H9 (cell line): ENCODE measurements at regions not wholly inside any gene's neighbourhood (a gene's known extent, or its start where the extent isn't known, plus 50 kb on each side); places are given as distances from the start of the nearest gene placed in this dataset.
A peak's percentile ranks its signal among the peaks of the same experiment; 100 is the strongest.

Experiments
- DNase-seq: peaks from one replicate; pipeline ENCODE4 v3.0.0-alpha.2; 2017
- H2AFZ ChIP-seq: one replicate; pipeline ENCODE4 v1.6.1; 2013; ENCODE audit warnings: mild to moderate bottlenecking, low read length, control low read depth, moderate library complexity
- H2AK5ac ChIP-seq: 2 replicates; pipeline ENCODE4 v1.6.1; 2013; ENCODE audit warnings: low read length, control low read depth, mixed read lengths; ENCODE audit not compliant: insufficient read length
- H2BK120ac ChIP-seq: one replicate; pipeline ENCODE4 v1.6.1; 2013; ENCODE audit warnings: low read depth, mild to moderate bottlenecking, low read length, control low read depth, inconsistent platforms; ENCODE audit not compliant: poor library complexity, severe bottlenecking
- H2BK12ac ChIP-seq: 2 replicates; pipeline ENCODE4 v1.6.1; 2013; ENCODE audit warnings: low read length, control low read depth, mixed read lengths, low read depth; ENCODE audit not compliant: insufficient read length
- H2BK15ac ChIP-seq: 2 replicates; pipeline ENCODE4 v1.6.1; 2013; ENCODE audit warnings: low read depth, low read length, control low read depth
- H2BK20ac ChIP-seq: one replicate; pipeline ENCODE4 v1.6.1; 2013; ENCODE audit warnings: low read depth, mild to moderate bottlenecking, low read length, control low read depth, inconsistent platforms; ENCODE audit not compliant: poor library complexity, severe bottlenecking
- H2BK5ac ChIP-seq: 2 replicates; pipeline ENCODE4 v1.6.1; 2013; ENCODE audit warnings: low read length, control low read depth, mixed read lengths; ENCODE audit not compliant: insufficient read length
- H3K14ac ChIP-seq: 2 replicates; pipeline ENCODE4 v1.6.1; 2013; ENCODE audit warnings: low read length, control low read depth; ENCODE audit not compliant: insufficient read depth
- H3K18ac ChIP-seq: 2 replicates; pipeline ENCODE4 v1.6.1; 2013; ENCODE audit warnings: low read depth, mild to moderate bottlenecking, mixed read lengths, low read length, control low read depth; ENCODE audit not compliant: insufficient read length
- H3K23ac ChIP-seq: 2 replicates; pipeline ENCODE4 v1.6.1; 2013; ENCODE audit warnings: low read length, control low read depth, mixed read lengths, low read depth; ENCODE audit not compliant: insufficient read length
- H3K23me2 ChIP-seq: 2 replicates; pipeline ENCODE4 v1.6.1; 2013; ENCODE audit warnings: low read depth, mild to moderate bottlenecking, mixed read lengths, low read length, control low read depth; ENCODE audit not compliant: insufficient read length, poor library complexity, severe bottlenecking
- H3K27ac ChIP-seq: 2 replicates; pipeline ENCODE4 v1.5.1; 2013; ENCODE audit warnings: low read length, control low read depth, mixed read lengths, low read depth; ENCODE audit not compliant: insufficient read length
- H3K27me3 ChIP-seq: 2 replicates; pipeline ENCODE4 v1.6.1; 2013; ENCODE audit warnings: low read length, control low read depth, inconsistent platforms; ENCODE audit not compliant: insufficient read depth
- H3K4ac ChIP-seq: 2 replicates; pipeline ENCODE4 v1.6.1; 2013; ENCODE audit warnings: low read depth, mild to moderate bottlenecking, control low read depth, inconsistent platforms, low read length, moderate library complexity
- H3K4me1 ChIP-seq: 2 replicates; pipeline ENCODE4 v1.6.1; 2013; ENCODE audit warnings: low read length, control low read depth, inconsistent platforms; ENCODE audit not compliant: insufficient read depth
- H3K4me2 ChIP-seq: 2 replicates; pipeline ENCODE4 v1.6.1; 2013; ENCODE audit warnings: low read length, control low read depth, mixed read lengths; ENCODE audit not compliant: insufficient read length, insufficient read depth
- H3K56ac ChIP-seq: 2 replicates; pipeline ENCODE4 v1.6.1; 2013; ENCODE audit warnings: low read depth, mild to moderate bottlenecking, mixed read lengths, low read length, control low read depth; ENCODE audit not compliant: insufficient read length
- H3K79me1 ChIP-seq: 2 replicates; pipeline ENCODE4 v1.6.1; 2013; ENCODE audit warnings: low read depth, mild to moderate bottlenecking, moderate library complexity, low read length, control low read depth, inconsistent platforms; ENCODE audit not compliant: insufficient read depth, poor library complexity, severe bottlenecking
- H3K79me2 ChIP-seq: 2 replicates; pipeline ENCODE4 v1.6.1; 2013; ENCODE audit warnings: low read length, control low read depth, inconsistent platforms; ENCODE audit not compliant: insufficient read depth
- H3K9ac ChIP-seq: 2 replicates; pipeline ENCODE4 v1.6.1; 2013; ENCODE audit warnings: low read length, control low read depth, mixed read lengths; ENCODE audit not compliant: insufficient read length; ENCODE audit errors: extremely low read depth
- H3K9me3 ChIP-seq: one replicate; pipeline ENCODE4 v1.6.1; 2013; ENCODE audit warnings: low read depth, low read length, inconsistent platforms; ENCODE audit not compliant: control insufficient read depth
- H3T11ph ChIP-seq: one replicate; pipeline ENCODE4 v1.6.1; 2013; ENCODE audit warnings: mild to moderate bottlenecking, low read length, control low read depth, inconsistent platforms
- H4K20me1 ChIP-seq: one replicate; pipeline ENCODE4 v1.6.1; 2013; ENCODE audit not compliant: control insufficient read depth, insufficient read length, insufficient read depth
- H4K5ac ChIP-seq: 2 replicates; pipeline ENCODE4 v1.6.1; 2013; ENCODE audit warnings: low read depth, mild to moderate bottlenecking, mixed read lengths, low read length, control low read depth; ENCODE audit not compliant: insufficient read length
- H4K8ac ChIP-seq: replicated peaks from 2 replicates; pipeline ENCODE4 v1.6.1; 2013; ENCODE audit warnings: low read length, control low read depth, mixed read lengths, low read depth; ENCODE audit not compliant: insufficient read length
- H4K91ac ChIP-seq: 2 replicates; pipeline ENCODE4 v1.6.1; 2013; ENCODE audit warnings: low read depth, mild to moderate bottlenecking, moderate library complexity, mixed read lengths, low read length, control low read depth; ENCODE audit not compliant: insufficient read length
- H3K27ac Mint-ChIP-seq, 3 experiments: 2 replicates in 2 of 3; 3 replicates in 1 of 3; pipeline ENCODE4 v1.8.0; 2020 to 2021; ENCODE audit warnings: mixed read lengths in 3 of 3, mild to moderate bottlenecking in 1 of 3, moderate library complexity in 1 of 3
- H3K27me3 Mint-ChIP-seq: 2 replicates; pipeline ENCODE4 v1.8.0; 2021; ENCODE audit warnings: low read depth, mild to moderate bottlenecking, moderate library complexity, mixed read lengths
- H3K36me3 Mint-ChIP-seq, 3 experiments: 2 replicates in 2 of 3; 3 replicates in 1 of 3; pipeline ENCODE4 v1.8.0; 2020 to 2021; ENCODE audit warnings: low read depth in 3 of 3, mixed read lengths in 3 of 3; ENCODE audit not compliant: insufficient read depth in 1 of 3
- H3K4me1 Mint-ChIP-seq, 2 experiments: 2 replicates each; pipeline ENCODE4 v1.8.0; 2020; ENCODE audit warnings: mixed read lengths in 2 of 2
- H3K4me3 Mint-ChIP-seq, 2 experiments: 2 replicates in 1 of 2; 3 replicates in 1 of 2; pipeline ENCODE4 v1.8.0; 2020 to 2021; ENCODE audit warnings: mild to moderate bottlenecking in 2 of 2, mixed read lengths in 2 of 2, moderate library complexity in 1 of 2
- H3K9me3 Mint-ChIP-seq, 2 experiments: 2 replicates in 1 of 2; 3 replicates in 1 of 2; pipeline ENCODE4 v1.8.0; 2020; ENCODE audit warnings: mild to moderate bottlenecking in 2 of 2, mixed read lengths in 2 of 2, moderate library complexity in 1 of 2
- WGBS: extraction: QIAGEN DNeasy Blood & Tissue Kit; methylation state at CpG from one replicate; pipeline ENCODE4 v1.1.7; 2013; ENCODE audit warnings: missing lambda C conversion rate, low lambda C conversion rate, mixed read lengths; ENCODE audit not compliant: insufficient read length; ENCODE audit errors: extremely low coverage; 5-methylcytosine and 5-hydroxymethylcytosine counted together
- TF ChIP-seq, protein P1 (sequence below): fragments of 200-600 bp; sonication (generic); conservative IDR thresholded peaks from 3 replicates; pipeline ENCODE4 v1.8.0; 2021; ENCODE audit warnings: antibody characterized with exemption, mild to moderate bottlenecking

DNA sequence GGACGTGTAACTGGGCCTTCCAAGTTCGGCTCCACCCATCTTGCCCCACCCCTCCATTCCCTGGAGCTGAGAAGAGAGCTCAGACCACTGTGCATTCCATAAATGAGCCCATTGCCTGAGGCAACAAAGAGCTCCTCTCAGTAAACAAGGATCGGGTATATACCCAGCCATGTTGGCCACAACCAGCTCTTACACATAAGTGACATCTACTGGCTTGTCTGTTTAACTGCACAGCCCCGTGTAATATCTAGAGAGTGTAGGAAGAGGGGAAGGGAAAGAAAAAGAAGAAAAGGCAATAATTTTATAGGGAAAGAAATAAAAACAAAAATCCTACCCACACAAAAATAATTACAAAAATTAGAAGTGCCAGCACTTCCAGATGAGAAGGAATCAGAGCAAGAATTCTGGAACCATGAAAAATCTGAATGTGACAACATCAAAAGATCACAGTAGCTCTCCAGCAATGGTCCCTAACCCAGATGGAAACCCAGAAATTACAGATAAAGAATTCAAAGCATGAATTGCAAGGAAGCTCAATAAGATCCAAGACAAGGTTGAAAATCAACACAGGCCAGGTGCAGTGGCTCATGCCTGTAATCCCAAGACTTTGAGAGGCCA lies 308.1 kb downstream of the RPAP3 start:
- Histone ChIP-seq H3K23ac (no peak overlapping the region), H2BK20ac (no peak overlapping the region), H3K56ac (no peak overlapping the region), H4K8ac (no peak overlapping the region), H3K14ac (no peak overlapping the region), H2BK5ac (no peak overlapping the region), H4K5ac (no peak overlapping the region), H3T11ph (no peak overlapping the region), H3K27me3 (no peaks in the 10 kb centered on the region), H3K9me3 (peaks cover 6% of the 10 kb centered on the region), H3K9ac (no peak overlapping the region), H2BK12ac (no peak overlapping the region), H3K4ac (no peak overlapping the region), H3K79me1 (no peaks in the 10 kb centered on the region), H2BK15ac (no peak overlapping the region), H4K20me1 (no peaks in the 10 kb centered on the region), H2BK120ac (no peak overlapping the region), H3K23me2 (no peaks in the 10 kb centered on the region), H4K91ac (no peak overlapping the region), H3K18ac (no peak overlapping the region), H3K4me2 (no peak overlapping the region), H2AFZ (no peak overlapping the region), H3K79me2 (no peaks in the 10 kb centered on the region), H2AK5ac (no peak overlapping the region), H3K4me1 (no peaks in the 10 kb centered on the region; the same call in 1 of the 2 replicates), H3K27ac (no peak overlapping the region)
- peak; percentile 47 for DNase-seq
- Mint-ChIP-seq H3K4me3 (no peak overlapping the region), H3K27ac (no peak overlapping the region), H3K9me3 (peaks cover 14 to 15% of the 10 kb centered on the region in 2 experiments; a peak in 4 of 5 replicates), H3K27me3 (no peaks in the 10 kb centered on the region), H3K36me3 (peaks cover 0 to 16% (median 8%) of the 10 kb centered on the region in 3 experiments; a peak in 4 of 7 replicates), H3K4me1 (peaks cover 3 to 6% of the 10 kb centered on the region in 2 experiments)
- no CpG with 5 or more reads among the region's 4 CpGs for WGBS
- TF ChIP-seq, protein P1, sequence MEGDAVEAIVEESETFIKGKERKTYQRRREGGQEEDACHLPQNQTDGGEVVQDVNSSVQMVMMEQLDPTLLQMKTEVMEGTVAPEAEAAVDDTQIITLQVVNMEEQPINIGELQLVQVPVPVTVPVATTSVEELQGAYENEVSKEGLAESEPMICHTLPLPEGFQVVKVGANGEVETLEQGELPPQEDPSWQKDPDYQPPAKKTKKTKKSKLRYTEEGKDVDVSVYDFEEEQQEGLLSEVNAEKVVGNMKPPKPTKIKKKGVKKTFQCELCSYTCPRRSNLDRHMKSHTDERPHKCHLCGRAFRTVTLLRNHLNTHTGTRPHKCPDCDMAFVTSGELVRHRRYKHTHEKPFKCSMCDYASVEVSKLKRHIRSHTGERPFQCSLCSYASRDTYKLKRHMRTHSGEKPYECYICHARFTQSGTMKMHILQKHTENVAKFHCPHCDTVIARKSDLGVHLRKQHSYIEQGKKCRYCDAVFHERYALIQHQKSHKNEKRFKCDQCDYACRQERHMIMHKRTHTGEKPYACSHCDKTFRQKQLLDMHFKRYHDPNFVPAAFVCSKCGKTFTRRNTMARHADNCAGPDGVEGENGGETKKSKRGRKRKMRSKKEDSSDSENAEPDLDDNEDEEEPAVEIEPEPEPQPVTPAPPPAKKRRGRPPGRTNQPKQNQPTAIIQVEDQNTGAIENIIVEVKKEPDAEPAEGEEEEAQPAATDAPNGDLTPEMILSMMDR, result peak; percentile 61
